H9 (cell line): ENCODE measurements at regions not wholly inside any gene's neighbourhood (a gene's known extent, or its start where the extent isn't known, plus 50 kb on each side); places are given as distances from the start of the nearest gene placed in this dataset.

ENCODE experiments used
- DNase-seq: peaks from one replicate; pipeline ENCODE4 v3.0.0-alpha.2; 2017
- H2AFZ ChIP-seq: one replicate; pipeline ENCODE4 v1.6.1; 2013; ENCODE audit warnings: mild to moderate bottlenecking, low read length, control low read depth, moderate library complexity
- H2AK5ac ChIP-seq: 2 replicates; pipeline ENCODE4 v1.6.1; 2013; ENCODE audit warnings: low read length, control low read depth, mixed read lengths; ENCODE audit not compliant: insufficient read length
- H2BK120ac ChIP-seq: one replicate; pipeline ENCODE4 v1.6.1; 2013; ENCODE audit warnings: low read depth, mild to moderate bottlenecking, low read length, control low read depth, inconsistent platforms; ENCODE audit not compliant: poor library complexity, severe bottlenecking
- H2BK12ac ChIP-seq: 2 replicates; pipeline ENCODE4 v1.6.1; 2013; ENCODE audit warnings: low read length, control low read depth, mixed read lengths, low read depth; ENCODE audit not compliant: insufficient read length
- H2BK15ac ChIP-seq: 2 replicates; pipeline ENCODE4 v1.6.1; 2013; ENCODE audit warnings: low read depth, low read length, control low read depth
- H2BK20ac ChIP-seq: one replicate; pipeline ENCODE4 v1.6.1; 2013; ENCODE audit warnings: low read depth, mild to moderate bottlenecking, low read length, control low read depth, inconsistent platforms; ENCODE audit not compliant: poor library complexity, severe bottlenecking
- H2BK5ac ChIP-seq: 2 replicates; pipeline ENCODE4 v1.6.1; 2013; ENCODE audit warnings: low read length, control low read depth, mixed read lengths; ENCODE audit not compliant: insufficient read length
- H3K14ac ChIP-seq: 2 replicates; pipeline ENCODE4 v1.6.1; 2013; ENCODE audit warnings: low read length, control low read depth; ENCODE audit not compliant: insufficient read depth
- H3K18ac ChIP-seq: 2 replicates; pipeline ENCODE4 v1.6.1; 2013; ENCODE audit warnings: low read depth, mild to moderate bottlenecking, mixed read lengths, low read length, control low read depth; ENCODE audit not compliant: insufficient read length
- H3K23ac ChIP-seq: 2 replicates; pipeline ENCODE4 v1.6.1; 2013; ENCODE audit warnings: low read length, control low read depth, mixed read lengths, low read depth; ENCODE audit not compliant: insufficient read length
- H3K23me2 ChIP-seq: 2 replicates; pipeline ENCODE4 v1.6.1; 2013; ENCODE audit warnings: low read depth, mild to moderate bottlenecking, mixed read lengths, low read length, control low read depth; ENCODE audit not compliant: insufficient read length, poor library complexity, severe bottlenecking
- H3K27ac ChIP-seq: 2 replicates; pipeline ENCODE4 v1.5.1; 2013; ENCODE audit warnings: low read length, control low read depth, mixed read lengths, low read depth; ENCODE audit not compliant: insufficient read length
- H3K27me3 ChIP-seq: 2 replicates; pipeline ENCODE4 v1.6.1; 2013; ENCODE audit warnings: low read length, control low read depth, inconsistent platforms; ENCODE audit not compliant: insufficient read depth
- H3K4ac ChIP-seq: 2 replicates; pipeline ENCODE4 v1.6.1; 2013; ENCODE audit warnings: low read depth, mild to moderate bottlenecking, control low read depth, inconsistent platforms, low read length, moderate library complexity
- H3K4me1 ChIP-seq: 2 replicates; pipeline ENCODE4 v1.6.1; 2013; ENCODE audit warnings: low read length, control low read depth, inconsistent platforms; ENCODE audit not compliant: insufficient read depth
- H3K4me2 ChIP-seq: 2 replicates; pipeline ENCODE4 v1.6.1; 2013; ENCODE audit warnings: low read length, control low read depth, mixed read lengths; ENCODE audit not compliant: insufficient read length, insufficient read depth
- H3K56ac ChIP-seq: 2 replicates; pipeline ENCODE4 v1.6.1; 2013; ENCODE audit warnings: low read depth, mild to moderate bottlenecking, mixed read lengths, low read length, control low read depth; ENCODE audit not compliant: insufficient read length
- H3K79me1 ChIP-seq: 2 replicates; pipeline ENCODE4 v1.6.1; 2013; ENCODE audit warnings: low read depth, mild to moderate bottlenecking, moderate library complexity, low read length, control low read depth, inconsistent platforms; ENCODE audit not compliant: insufficient read depth, poor library complexity, severe bottlenecking
- H3K79me2 ChIP-seq: 2 replicates; pipeline ENCODE4 v1.6.1; 2013; ENCODE audit warnings: low read length, control low read depth, inconsistent platforms; ENCODE audit not compliant: insufficient read depth
- H3K9ac ChIP-seq: 2 replicates; pipeline ENCODE4 v1.6.1; 2013; ENCODE audit warnings: low read length, control low read depth, mixed read lengths; ENCODE audit not compliant: insufficient read length; ENCODE audit errors: extremely low read depth
- H3K9me3 ChIP-seq: one replicate; pipeline ENCODE4 v1.6.1; 2013; ENCODE audit warnings: low read depth, low read length, inconsistent platforms; ENCODE audit not compliant: control insufficient read depth
- H3T11ph ChIP-seq: one replicate; pipeline ENCODE4 v1.6.1; 2013; ENCODE audit warnings: mild to moderate bottlenecking, low read length, control low read depth, inconsistent platforms
- H4K20me1 ChIP-seq: one replicate; pipeline ENCODE4 v1.6.1; 2013; ENCODE audit not compliant: control insufficient read depth, insufficient read length, insufficient read depth
- H4K5ac ChIP-seq: 2 replicates; pipeline ENCODE4 v1.6.1; 2013; ENCODE audit warnings: low read depth, mild to moderate bottlenecking, mixed read lengths, low read length, control low read depth; ENCODE audit not compliant: insufficient read length
- H4K8ac ChIP-seq: replicated peaks from 2 replicates; pipeline ENCODE4 v1.6.1; 2013; ENCODE audit warnings: low read length, control low read depth, mixed read lengths, low read depth; ENCODE audit not compliant: insufficient read length
- H4K91ac ChIP-seq: 2 replicates; pipeline ENCODE4 v1.6.1; 2013; ENCODE audit warnings: low read depth, mild to moderate bottlenecking, moderate library complexity, mixed read lengths, low read length, control low read depth; ENCODE audit not compliant: insufficient read length
- H3K27ac Mint-ChIP-seq, 3 experiments: 2 replicates in 2 of 3; 3 replicates in 1 of 3; pipeline ENCODE4 v1.8.0; 2020 to 2021; ENCODE audit warnings: mixed read lengths in 3 of 3, mild to moderate bottlenecking in 1 of 3, moderate library complexity in 1 of 3
- H3K27me3 Mint-ChIP-seq: 2 replicates; pipeline ENCODE4 v1.8.0; 2021; ENCODE audit warnings: low read depth, mild to moderate bottlenecking, moderate library complexity, mixed read lengths
- H3K36me3 Mint-ChIP-seq, 3 experiments: 2 replicates in 2 of 3; 3 replicates in 1 of 3; pipeline ENCODE4 v1.8.0; 2020 to 2021; ENCODE audit warnings: low read depth in 3 of 3, mixed read lengths in 3 of 3; ENCODE audit not compliant: insufficient read depth in 1 of 3
- H3K4me1 Mint-ChIP-seq, 2 experiments: 2 replicates each; pipeline ENCODE4 v1.8.0; 2020; ENCODE audit warnings: mixed read lengths in 2 of 2
- H3K4me3 Mint-ChIP-seq, 2 experiments: 2 replicates in 1 of 2; 3 replicates in 1 of 2; pipeline ENCODE4 v1.8.0; 2020 to 2021; ENCODE audit warnings: mild to moderate bottlenecking in 2 of 2, mixed read lengths in 2 of 2, moderate library complexity in 1 of 2
- H3K9me3 Mint-ChIP-seq, 2 experiments: 2 replicates in 1 of 2; 3 replicates in 1 of 2; pipeline ENCODE4 v1.8.0; 2020; ENCODE audit warnings: mild to moderate bottlenecking in 2 of 2, mixed read lengths in 2 of 2, moderate library complexity in 1 of 2
- WGBS: extraction: QIAGEN DNeasy Blood & Tissue Kit; methylation state at CpG from one replicate; pipeline ENCODE4 v1.1.7; 2013; ENCODE audit warnings: missing lambda C conversion rate, low lambda C conversion rate, mixed read lengths; ENCODE audit not compliant: insufficient read length; ENCODE audit errors: extremely low coverage; 5-methylcytosine and 5-hydroxymethylcytosine counted together
- TF ChIP-seq, protein P1 (sequence below): fragments of 200-600 bp; sonication (generic); conservative IDR thresholded peaks from 3 replicates; pipeline ENCODE4 v1.8.0; 2021; ENCODE audit warnings: antibody characterized with exemption, mild to moderate bottlenecking

DNA sequence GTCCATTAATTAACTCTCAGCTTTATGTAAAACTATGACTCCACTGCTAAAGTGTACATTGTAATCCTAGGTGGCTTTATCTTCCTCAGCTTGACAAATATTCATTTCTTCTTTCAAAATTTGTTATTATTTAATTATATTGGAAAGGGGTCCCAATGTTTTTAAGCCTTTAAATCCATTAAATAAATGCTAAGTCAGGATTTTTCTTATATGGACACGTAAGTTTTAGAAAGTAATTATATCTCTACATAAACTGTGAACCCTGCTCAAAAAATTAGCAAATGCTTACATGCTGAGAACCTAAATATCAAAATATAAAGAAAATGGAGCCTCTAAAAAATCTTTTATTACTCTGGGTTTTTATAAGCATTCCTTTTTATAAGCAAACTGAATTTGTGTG lies 78.2 kb upstream of the MIR17HG start:
- Mint-ChIP-seq H3K27me3 (no peaks in the 10 kb centered on the region), H3K4me1 (no peaks in the 10 kb centered on the region), H3K27ac (no peak overlapping the region), H3K9me3 (peaks cover 6 to 7% of the 10 kb centered on the region in 2 experiments; a peak in 4 of 5 replicates), H3K36me3 (peaks cover 0 to 10% (median 3%) of the 10 kb centered on the region in 3 experiments; a peak in 3 of 7 replicates), H3K4me3 (no peak overlapping the region)
- H2BK120ac ChIP-seq, result no peak overlapping the region
- no peaks in the 10 kb centered on the region for H4K20me1 ChIP-seq
- no peak overlapping the region for H3K23ac ChIP-seq
- no peak overlapping the region for H3K56ac ChIP-seq
- H3K79me1 ChIP-seq, result no peaks in the 10 kb centered on the region
- H2BK15ac ChIP-seq, result no peak overlapping the region
- H3K14ac ChIP-seq, result no peak overlapping the region
- no peak overlapping the region for H3K18ac ChIP-seq
- no peak overlapping the region for H2BK20ac ChIP-seq
- H3K27me3 ChIP-seq, result no peaks in the 10 kb centered on the region
- H3K27ac ChIP-seq, result no peak overlapping the region
- H3K9ac ChIP-seq, result no peak overlapping the region
- no peak overlapping the region for H4K91ac ChIP-seq
- H3K23me2 ChIP-seq, result no peaks in the 10 kb centered on the region
- no peak overlapping the region for H4K8ac ChIP-seq
- H2BK12ac ChIP-seq, result no peak overlapping the region
- no peak overlapping the region for H3K4me2 ChIP-seq
- no peak overlapping the region for H2AFZ ChIP-seq
- no peak overlapping the region for H3T11ph ChIP-seq
- no peaks in the 10 kb centered on the region for H3K9me3 ChIP-seq
- TF ChIP-seq, protein P1, sequence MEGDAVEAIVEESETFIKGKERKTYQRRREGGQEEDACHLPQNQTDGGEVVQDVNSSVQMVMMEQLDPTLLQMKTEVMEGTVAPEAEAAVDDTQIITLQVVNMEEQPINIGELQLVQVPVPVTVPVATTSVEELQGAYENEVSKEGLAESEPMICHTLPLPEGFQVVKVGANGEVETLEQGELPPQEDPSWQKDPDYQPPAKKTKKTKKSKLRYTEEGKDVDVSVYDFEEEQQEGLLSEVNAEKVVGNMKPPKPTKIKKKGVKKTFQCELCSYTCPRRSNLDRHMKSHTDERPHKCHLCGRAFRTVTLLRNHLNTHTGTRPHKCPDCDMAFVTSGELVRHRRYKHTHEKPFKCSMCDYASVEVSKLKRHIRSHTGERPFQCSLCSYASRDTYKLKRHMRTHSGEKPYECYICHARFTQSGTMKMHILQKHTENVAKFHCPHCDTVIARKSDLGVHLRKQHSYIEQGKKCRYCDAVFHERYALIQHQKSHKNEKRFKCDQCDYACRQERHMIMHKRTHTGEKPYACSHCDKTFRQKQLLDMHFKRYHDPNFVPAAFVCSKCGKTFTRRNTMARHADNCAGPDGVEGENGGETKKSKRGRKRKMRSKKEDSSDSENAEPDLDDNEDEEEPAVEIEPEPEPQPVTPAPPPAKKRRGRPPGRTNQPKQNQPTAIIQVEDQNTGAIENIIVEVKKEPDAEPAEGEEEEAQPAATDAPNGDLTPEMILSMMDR, result no peak
- H3K4ac ChIP-seq, result no peak overlapping the region
- H2BK5ac ChIP-seq, result no peak overlapping the region
- H3K79me2 ChIP-seq, result no peaks in the 10 kb centered on the region
- no peak for DNase-seq
- H3K4me1 ChIP-seq, result no peaks in the 10 kb centered on the region
- no peak overlapping the region for H4K5ac ChIP-seq
- no peak overlapping the region for H2AK5ac ChIP-seq
- WGBS, result no CpG with 5 or more reads among the region's 1 CpG
